H7 (cell line): ENCODE measurements at regions not wholly inside any gene's neighbourhood (a gene's known extent, or its start where the extent isn't known, plus 50 kb on each side); places are given as distances from the start of the nearest gene placed in this dataset.

Source experiments
- DNase-seq: peaks from one replicate; pipeline ENCODE4 v3.0.0; 2012
- H3K27me3 ChIP-seq: 2 replicates; pipeline ENCODE4 v1.6.0; 2011; ENCODE audit warnings: mild to moderate bottlenecking, low read length; ENCODE audit not compliant: control insufficient read depth, insufficient read depth
- H3K36me3 ChIP-seq: replicated peaks from 2 replicates; pipeline ENCODE4 v1.5.1; 2011; ENCODE audit warnings: low read length; ENCODE audit not compliant: control insufficient read depth, insufficient read depth
- H3K4me3 ChIP-seq: 2 replicates; pipeline ENCODE4 v1.5.1; 2011; ENCODE audit warnings: low read depth, mild to moderate bottlenecking, control low read depth, low read length, moderate library complexity; ENCODE audit not compliant: insufficient read depth

DNA sequence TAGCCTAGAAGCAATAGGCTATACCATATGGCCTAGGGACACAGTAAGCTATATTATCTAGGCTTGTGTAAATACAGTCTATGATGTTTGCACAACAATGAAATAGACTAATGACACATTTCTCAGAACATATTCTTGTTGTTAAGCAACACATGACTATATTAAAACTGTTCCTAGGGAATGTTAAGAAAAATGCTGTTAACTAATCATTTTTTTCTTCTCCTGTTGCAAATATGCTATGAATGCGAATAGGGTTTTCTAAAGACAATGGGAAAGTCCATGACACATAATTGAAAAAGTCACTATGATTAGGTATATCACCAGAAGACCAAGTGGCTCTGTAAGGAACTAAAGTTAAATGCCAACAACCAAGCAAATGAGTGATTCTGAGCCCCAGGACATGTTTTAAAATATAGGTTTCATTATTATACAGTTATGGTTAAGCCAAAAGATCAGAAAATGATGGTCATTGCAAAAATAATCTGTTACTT lies 454.0 kb upstream of the SORCS1 start:
- DNase-seq, result no peak
- Histone ChIP-seq H3K4me3 (no peak overlapping the region), H3K27me3 (no peaks in the 10 kb centered on the region), H3K36me3 (no peaks in the 10 kb centered on the region)

DNA sequence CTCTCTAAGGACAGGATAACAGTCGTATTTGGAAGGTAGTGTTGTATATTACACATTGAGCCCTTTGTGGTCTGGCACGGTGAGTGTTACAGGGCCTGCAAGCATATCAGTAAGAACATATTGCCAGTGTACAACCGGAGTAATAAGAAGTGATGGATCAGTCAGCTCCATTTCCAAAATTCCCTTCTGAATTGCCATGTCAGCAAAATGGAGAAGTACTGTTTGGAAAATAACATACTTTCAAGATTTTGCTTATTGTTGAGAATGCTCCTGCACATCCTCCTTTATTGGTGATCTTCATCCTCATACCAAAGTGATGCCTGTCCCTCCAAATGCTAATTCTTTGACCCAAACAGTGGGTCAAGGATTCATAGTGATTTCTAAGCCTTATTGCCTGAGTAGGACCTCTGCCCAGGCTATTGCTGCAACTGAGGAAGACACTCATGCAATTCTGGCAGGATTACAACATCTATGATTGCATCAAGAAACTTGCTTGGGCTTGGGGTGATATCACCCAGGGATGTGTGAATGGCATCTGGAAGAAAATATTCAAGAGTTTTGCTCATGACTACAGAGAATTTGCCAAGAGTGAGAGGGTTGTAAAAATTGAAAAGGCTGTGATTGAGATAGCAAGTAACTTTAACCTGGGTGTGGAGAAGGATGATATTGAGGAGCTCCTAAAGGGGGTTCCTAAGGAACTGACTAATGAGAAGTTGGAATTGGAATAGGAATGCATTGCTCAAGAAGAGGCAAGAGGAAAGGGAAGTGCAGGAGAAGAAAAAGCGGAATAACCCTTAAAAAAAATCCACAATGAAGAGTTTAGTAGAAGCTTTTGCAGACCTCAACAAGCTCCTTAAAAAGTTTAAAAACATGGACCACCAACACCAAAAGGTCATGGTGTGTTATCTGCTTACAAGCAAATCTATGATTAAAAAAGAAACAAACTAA lies 452.2 kb upstream of the SORCS1 start:
- Histone ChIP-seq H3K27me3 (no peaks in the 10 kb centered on the region), H3K36me3 (no peaks in the 10 kb centered on the region), H3K4me3 (no peak overlapping the region)
- no peak for DNase-seq

DNA sequence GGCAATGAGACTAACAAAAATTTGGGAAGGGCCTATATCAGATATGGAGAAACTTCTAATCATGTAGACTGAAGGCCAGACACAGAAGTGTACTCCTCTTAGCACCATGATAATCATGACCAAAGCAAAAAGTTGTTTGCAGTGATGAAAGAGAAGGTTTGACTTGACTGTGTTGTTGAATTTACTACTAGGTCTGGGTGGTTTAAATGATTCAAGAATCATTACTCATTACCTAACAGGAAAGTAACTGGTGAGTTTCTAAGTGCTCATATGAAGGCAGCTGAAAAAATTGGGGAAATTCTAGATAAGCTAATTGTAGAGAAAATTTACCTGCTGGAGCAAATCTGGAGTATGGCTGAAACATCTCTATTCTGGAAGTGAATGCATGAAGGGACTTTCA lies 451.5 kb upstream of the SORCS1 start:
- H3K4me3 ChIP-seq, result no peak overlapping the region
- no peak for DNase-seq
- no peaks in the 10 kb centered on the region for H3K36me3 ChIP-seq
- H3K27me3 ChIP-seq, result no peaks in the 10 kb centered on the region

DNA sequence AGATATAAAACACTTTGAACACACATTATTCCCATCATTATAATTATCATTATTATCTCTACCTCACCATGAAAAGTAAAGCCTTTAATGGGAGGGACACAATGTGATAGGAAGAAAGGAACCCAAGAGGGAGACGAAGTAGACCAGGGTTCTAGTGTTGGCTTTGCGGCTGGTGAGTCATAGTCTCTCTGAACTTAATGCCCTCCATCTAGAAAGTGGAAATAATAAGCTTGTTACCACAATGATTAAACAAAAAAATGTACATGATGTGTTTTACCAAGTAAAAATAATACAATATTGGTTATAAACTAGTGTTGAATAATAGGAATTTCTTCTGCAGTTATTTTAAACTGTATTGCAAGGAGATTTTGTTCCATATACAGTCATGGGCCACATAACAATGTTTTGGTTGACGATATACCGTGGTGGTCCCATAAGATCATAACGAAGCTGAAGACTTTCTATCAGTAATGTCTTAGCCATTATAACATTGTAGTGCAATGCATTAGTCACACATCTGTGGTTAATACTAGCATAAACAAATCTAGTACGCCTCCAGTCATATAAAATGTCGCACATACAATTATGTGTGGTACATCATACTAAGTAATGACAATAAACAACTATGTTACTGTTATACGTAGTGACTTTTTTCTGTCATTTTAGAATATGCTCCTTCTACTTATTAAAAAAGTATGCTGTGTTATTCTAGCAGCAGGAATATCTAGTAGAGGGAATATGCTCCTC lies 450.6 kb upstream of the SORCS1 start:
- no peaks in the 10 kb centered on the region for H3K36me3 ChIP-seq
- DNase-seq, result no peak
- H3K4me3 ChIP-seq, result no peak overlapping the region
- no peaks in the 10 kb centered on the region for H3K27me3 ChIP-seq

DNA sequence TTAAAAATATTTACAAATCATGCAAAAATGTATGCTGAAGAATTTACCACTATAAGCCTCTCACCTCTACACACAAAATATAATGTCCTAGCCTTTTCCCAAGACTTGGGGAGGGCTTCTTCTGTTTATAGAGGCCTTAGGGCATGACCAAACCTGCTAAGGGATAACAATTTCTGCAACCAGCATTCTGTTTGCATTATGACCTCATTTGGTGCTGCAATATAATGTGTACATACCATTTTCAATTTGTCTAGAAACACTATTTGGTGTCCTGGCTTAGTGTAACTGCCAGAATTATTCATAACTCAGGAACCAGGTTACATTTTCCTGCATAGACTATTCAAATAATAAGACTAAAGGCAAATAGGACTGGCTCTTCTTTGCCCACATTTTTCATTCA lies 446.6 kb upstream of the SORCS1 start:
- Histone ChIP-seq H3K36me3 (no peaks in the 10 kb centered on the region), H3K27me3 (no peaks in the 10 kb centered on the region), H3K4me3 (no peak overlapping the region)
- DNase-seq, result no peak

DNA sequence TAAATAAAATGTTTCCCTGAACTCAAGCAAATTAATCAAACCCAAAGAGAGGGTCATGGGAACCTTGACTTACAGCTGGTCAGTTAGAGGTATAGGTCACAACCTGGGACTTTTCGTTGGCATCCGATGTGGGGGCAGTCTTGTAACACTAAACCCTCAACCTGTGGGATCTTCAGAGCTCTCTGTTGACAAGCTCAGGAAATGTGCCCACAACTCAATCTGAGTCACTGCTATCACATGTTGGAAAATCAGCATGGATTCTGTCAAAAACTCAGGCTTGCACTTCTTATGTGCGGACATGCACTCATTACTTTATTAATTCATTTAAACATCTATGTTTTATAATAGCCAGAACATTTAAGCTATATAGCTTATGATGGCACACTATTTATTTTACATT lies 424.6 kb upstream of the SORCS1 start:
- no peaks in the 10 kb centered on the region for H3K36me3 ChIP-seq
- no peak for DNase-seq
- H3K27me3 ChIP-seq, result no peaks in the 10 kb centered on the region
- no peak overlapping the region for H3K4me3 ChIP-seq

DNA sequence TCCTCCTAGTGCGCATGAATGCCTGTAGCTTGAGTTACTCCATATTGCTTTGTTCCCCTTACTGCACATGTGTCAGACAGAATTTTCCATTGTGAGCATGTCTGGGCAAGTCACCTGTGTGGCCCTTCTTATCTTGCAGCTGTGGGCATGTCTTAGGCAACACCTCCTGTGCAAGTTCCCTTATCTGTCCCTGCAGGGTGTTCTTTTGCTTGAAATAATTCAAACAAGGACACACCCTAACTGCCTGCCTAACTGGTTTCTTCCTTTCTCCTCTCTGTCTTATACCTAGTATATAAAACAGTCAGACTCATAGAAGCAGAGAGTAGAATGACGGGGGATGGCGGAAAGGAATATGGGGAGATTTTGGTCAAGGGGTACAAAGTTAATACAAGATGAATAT lies 421.1 kb upstream of the SORCS1 start:
- no peaks in the 10 kb centered on the region for H3K36me3 ChIP-seq
- no peak overlapping the region for H3K4me3 ChIP-seq
- no peaks in the 10 kb centered on the region for H3K27me3 ChIP-seq
- no peak for DNase-seq

DNA sequence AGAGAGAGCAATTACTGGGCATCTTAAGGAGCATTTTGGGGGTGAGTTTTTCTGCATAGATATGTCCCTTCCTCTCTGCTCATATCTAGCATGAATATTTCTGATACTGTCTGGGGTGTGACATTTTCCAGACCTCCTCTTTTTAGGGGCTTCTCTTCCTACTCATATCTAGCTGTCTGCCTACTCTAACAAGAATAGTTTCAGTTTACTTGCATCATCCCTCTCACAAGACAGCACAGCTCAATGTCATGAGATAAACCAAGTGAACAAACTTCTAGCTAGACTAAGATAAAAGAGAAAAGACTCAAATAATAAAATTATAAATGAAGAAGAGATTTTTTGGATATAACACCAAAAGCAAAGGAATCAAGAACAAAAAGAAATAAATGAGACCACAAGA lies 419.5 kb upstream of the SORCS1 start:
- Histone ChIP-seq H3K36me3 (no peaks in the 10 kb centered on the region), H3K27me3 (no peaks in the 10 kb centered on the region), H3K4me3 (no peak overlapping the region)
- no peak for DNase-seq

DNA sequence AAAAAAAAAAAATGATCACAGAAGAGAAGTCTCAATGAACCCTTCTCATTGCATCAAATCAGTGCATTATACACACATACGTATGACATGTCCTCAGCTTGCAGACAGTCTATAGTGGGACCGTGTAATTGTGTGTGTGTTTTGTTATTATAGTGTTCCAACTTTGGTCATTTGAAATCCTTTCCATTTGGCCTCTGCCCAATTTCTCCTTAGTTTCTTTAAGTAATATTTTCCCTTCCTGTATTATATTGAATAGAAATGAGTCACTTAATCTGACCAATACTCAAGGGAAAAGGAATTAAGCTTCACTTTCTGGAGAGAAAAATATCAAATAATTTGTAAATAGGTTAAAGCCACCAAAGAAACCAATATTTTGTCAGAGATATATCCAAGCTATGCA lies 415.5 kb upstream of the SORCS1 start:
- Histone ChIP-seq H3K27me3 (no peaks in the 10 kb centered on the region), H3K36me3 (no peaks in the 10 kb centered on the region), H3K4me3 (no peak overlapping the region)
- no peak for DNase-seq

DNA sequence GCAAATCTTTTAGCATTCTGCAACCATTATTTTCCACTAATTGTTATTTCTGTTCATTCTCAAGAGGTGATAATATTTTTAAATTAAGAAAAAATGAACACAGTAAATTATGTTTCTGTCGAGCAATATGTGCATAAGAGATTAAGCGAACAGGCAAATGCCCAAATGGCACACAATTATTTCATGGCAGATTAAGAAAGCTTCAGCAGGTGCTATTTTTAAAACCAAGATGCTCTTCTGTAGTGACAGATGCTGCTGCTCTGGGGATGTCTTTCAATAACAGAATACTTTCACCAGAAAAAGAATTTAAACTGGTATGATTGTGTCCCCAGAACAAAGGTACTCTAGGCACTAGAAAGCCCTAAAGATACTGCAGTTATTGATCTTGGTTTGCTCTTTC lies 412.7 kb upstream of the SORCS1 start:
- no peak for DNase-seq
- H3K4me3 ChIP-seq, result no peak overlapping the region
- H3K27me3 ChIP-seq, result no peaks in the 10 kb centered on the region
- H3K36me3 ChIP-seq, result no peaks in the 10 kb centered on the region

DNA sequence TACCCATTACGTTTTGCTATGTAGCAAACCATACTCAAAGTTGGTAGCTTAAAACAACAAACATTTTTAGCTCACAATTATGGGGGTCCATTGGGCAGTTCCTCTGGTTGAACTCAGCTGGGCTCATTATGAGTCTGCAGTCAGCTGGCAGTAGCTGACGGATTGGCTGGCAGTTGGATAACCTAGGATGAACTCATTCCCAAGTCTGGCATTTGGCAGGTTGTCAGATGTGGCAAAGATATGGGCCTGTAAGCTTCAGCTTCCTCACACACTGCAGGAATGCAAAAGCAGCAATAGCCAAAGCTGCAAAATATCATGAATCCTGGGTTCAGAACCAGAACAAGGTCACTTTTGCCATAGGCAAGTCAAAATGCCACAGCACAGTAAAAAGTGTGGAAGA lies 412.2 kb upstream of the SORCS1 start:
- Histone ChIP-seq H3K27me3 (no peaks in the 10 kb centered on the region), H3K36me3 (no peaks in the 10 kb centered on the region), H3K4me3 (no peak overlapping the region)
- no peak for DNase-seq

DNA sequence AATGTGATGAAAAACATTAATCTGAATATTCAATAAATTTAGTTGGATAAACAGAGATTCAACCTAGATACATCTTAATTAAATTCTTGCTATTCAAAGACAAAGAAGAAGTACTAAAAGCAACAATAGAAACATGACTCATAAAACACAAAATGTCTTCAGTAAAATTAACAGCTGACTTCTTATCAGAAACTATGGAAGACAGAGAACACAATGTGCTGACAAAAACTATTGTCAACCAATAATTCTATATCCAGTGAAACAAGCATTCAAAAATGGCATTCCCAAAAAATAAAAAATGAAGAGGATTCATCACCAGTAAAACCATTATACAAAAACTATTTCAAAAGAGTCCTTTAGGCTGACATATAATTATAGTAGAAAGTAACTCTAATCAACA lies 400.5 kb upstream of the SORCS1 start:
- Histone ChIP-seq H3K36me3 (no peaks in the 10 kb centered on the region), H3K4me3 (no peak overlapping the region), H3K27me3 (no peaks in the 10 kb centered on the region)
- DNase-seq, result no peak

DNA sequence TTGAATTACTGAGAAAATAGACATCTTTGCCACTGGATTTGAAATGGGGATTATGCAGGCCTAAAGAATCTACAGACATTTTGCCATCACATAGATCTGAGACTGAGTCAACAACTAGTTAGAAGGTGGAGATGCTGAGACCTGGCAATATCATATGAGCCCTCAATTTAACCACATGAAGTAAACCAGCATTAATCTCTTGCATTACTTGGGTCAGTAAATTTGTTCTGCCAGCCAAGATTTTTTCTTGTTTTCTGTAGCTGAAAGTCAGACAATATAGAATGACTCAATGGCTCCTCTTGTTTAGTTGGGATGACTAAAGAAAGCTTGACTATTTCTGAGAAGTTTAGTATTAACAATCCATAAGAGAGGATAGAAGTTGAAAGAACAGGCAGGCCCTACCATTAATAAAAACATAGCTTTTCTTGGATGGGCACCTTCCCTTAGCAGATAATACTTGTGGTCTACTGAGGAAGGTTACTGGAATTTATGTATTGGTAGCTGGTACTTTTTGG lies 396.7 kb upstream of the SORCS1 start:
- DNase-seq, result no peak
- no peak overlapping the region for H3K4me3 ChIP-seq
- H3K27me3 ChIP-seq, result no peaks in the 10 kb centered on the region
- no peaks in the 10 kb centered on the region for H3K36me3 ChIP-seq

DNA sequence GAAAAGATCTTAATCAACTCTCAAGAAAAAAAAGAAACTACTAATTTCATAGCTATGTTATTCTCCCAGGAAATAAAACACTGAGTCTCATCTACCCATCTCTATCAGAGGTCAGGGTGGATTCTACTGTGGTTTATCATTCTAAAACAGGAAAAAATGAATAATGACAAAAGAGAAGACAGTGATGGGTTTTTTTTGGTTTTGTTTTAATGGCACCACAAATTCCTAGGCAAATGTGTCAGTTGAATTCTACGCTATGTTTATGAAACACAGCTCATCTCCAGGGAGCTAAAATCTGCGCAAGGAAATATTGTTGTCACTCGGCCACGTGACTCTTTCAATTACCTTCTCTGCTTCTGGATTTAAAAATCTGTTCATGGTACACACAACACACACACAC lies 393.4 kb upstream of the SORCS1 start:
- DNase-seq, result no peak
- no peaks in the 10 kb centered on the region for H3K36me3 ChIP-seq
- H3K4me3 ChIP-seq, result no peak overlapping the region
- no peaks in the 10 kb centered on the region for H3K27me3 ChIP-seq

DNA sequence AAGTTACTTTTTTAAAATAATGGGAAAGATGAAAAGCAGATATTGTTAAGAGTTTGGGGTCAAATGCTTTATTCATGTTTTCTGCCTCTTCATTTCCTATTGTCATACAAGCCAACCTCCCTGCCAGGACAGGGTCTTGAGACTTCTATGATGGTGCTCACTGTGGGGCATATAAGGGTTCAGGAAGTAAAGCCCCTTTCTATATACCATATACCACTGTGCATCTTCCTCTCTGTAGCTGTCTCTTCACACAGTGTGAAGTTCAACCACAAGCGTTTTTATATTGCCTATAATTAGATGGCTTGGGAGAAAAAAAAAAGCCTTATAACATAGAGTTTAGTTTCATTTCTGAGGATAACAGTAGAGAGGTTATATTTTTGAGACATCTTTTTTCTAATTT lies 389.8 kb upstream of the SORCS1 start:
- DNase-seq, result no peak

More for the DNA sequence above, 389.8 kb upstream of the SORCS1 start:
- no peaks in the 10 kb centered on the region for H3K27me3 ChIP-seq
- no peaks in the 10 kb centered on the region for H3K36me3 ChIP-seq
- H3K4me3 ChIP-seq, result no peak overlapping the region
